Activated CD4-positive, alpha-beta memory T cell treated with anti-CD3 and anti-CD28 coated beads, Interleukin-2, amount 10 ng/mL, durations not matched to agents 7 days and 5 days (primary cell): ENCODE measurements at regions not wholly inside any gene's neighbourhood (a gene's known extent, or its start where the extent isn't known, plus 50 kb on each side); places are given as distances from the start of the nearest gene placed in this dataset.

Source experiments
- CTCF ChIA-PET: fragments of 350-600 bp; sonication (Branson Sonifier 250); formaldehyde crosslinking; loops from one replicate; lab custom pipeline; 2021; ENCODE audit warnings: antibody characterized with exemption, inconsistent platforms; lab: Charles Lee
- POLR2A ChIA-PET: fragments of 350-600 bp; sonication (Branson Sonifier 250); formaldehyde crosslinking; loops from one replicate; lab custom pipeline; 2021; ENCODE audit warnings: antibody characterized with exemption; lab: Charles Lee
- DNase-seq: peaks from one replicate; pipeline ENCODE4 v3.0.0-alpha.2; 2020
- H3K27ac Mint-ChIP-seq: one replicate; pipeline ENCODE4 v1.8.0; 2021; ENCODE audit warnings: mild to moderate bottlenecking, mixed read lengths
- H3K27me3 Mint-ChIP-seq: one replicate; pipeline ENCODE4 v1.8.0; 2021; ENCODE audit warnings: mixed read lengths
- H3K36me3 Mint-ChIP-seq: one replicate; pipeline ENCODE4 v1.8.0; 2021; ENCODE audit warnings: low read depth, mixed read lengths
- H3K4me1 Mint-ChIP-seq: one replicate; pipeline ENCODE4 v1.8.0; 2021; ENCODE audit warnings: mixed read lengths
- H3K4me3 Mint-ChIP-seq: one replicate; pipeline ENCODE4 v1.8.0; 2021; ENCODE audit warnings: mild to moderate bottlenecking, mixed read lengths
- H3K9me3 Mint-ChIP-seq: one replicate; pipeline ENCODE4 v1.8.0; 2021; ENCODE audit warnings: mixed read lengths

GRCh38 chr6:20038410-20039204 is 173.7 kb downstream of the MBOAT1 start:
- Mint-ChIP-seq H3K4me1 (no peaks in the 10 kb centered on the region), H3K27ac (no peak overlapping the region), H3K36me3 (no peaks in the 10 kb centered on the region), H3K4me3 (no peak overlapping the region), H3K9me3 (no peaks in the 10 kb centered on the region), H3K27me3 (peaks cover 4% of the 10 kb centered on the region)
- POLR2A ChIA-PET = no interaction called here
- CTCF ChIA-PET = no interaction called here
- no peak for DNase-seq

- DNase-seq = no peak
- Mint-ChIP-seq H3K27me3 (no peaks in the 10 kb centered on the region), H3K4me1 (no peaks in the 10 kb centered on the region), H3K9me3 (no peaks in the 10 kb centered on the region), H3K4me3 (no peak overlapping the region), H3K27ac (no peak overlapping the region), H3K36me3 (no peaks in the 10 kb centered on the region)
- POLR2A ChIA-PET = no interaction called here
- CTCF ChIA-PET = no interaction called here
Measured at GRCh38 chr6:20044883-20045282, 167.4 kb downstream of the MBOAT1 start.
